Caki2 (cell line): ENCODE measurements at regions not wholly inside any gene's neighbourhood (a gene's known extent, or its start where the extent isn't known, plus 50 kb on each side); places are given as distances from the start of the nearest gene placed in this dataset.
"Not testable (repeated sequence)": the region's sequence is repeated elsewhere in the genome, so short reads cannot be mapped to it uniquely, and the experiment has no call there.

Experiments used
- DNase-seq: peaks from one replicate; pipeline ENCODE4 v3.0.0-alpha.2; 2015; ENCODE audit warnings: low read depth
- in situ Hi-C: cut with HindIII; loops from 2 replicates; pipeline ENCODE4 v1.10.0; 2016; ENCODE audit warnings: low sequenced_read_pairs, low pct_unique_long_range_greater_than_20kb, mixed read lengths

GRCh38 chr11:36748836-36749235, 150.8 kb upstream of the RAG2 start:
- in situ Hi-C loops: no loop called here
- no peak for DNase-seq

- DNase-seq: peak; percentile 79
- in situ Hi-C loops: no loop called here
Measured at GRCh38 chr11:36746886-36747710, 149.1 kb upstream of the RAG2 start.

- in situ Hi-C loops: no loop called here
- peak; percentile 13 for DNase-seq
Measured at GRCh38 chr11:36744375-36745168, 146.5 kb upstream of the RAG2 start.

GRCh38 chr11:36743039-36743438, 145.0 kb upstream of the RAG2 start:
- DNase-seq: no peak
- in situ Hi-C loops: no loop called here

GRCh38 chr11:36741515-36741914, 143.5 kb upstream of the RAG2 start:
- DNase-seq: no peak
- in situ Hi-C loops: no loop called here

- in situ Hi-C loops: no loop called here
- DNase-seq: no peak
Measured at GRCh38 chr11:36738292-36738861, 140.3 kb upstream of the RAG2 start.

- in situ Hi-C loops: no loop called here
Measured at GRCh38 chr11:36736103-36736502, 138.1 kb upstream of the RAG2 start.

GRCh38 chr11:36733721-36734120, 135.7 kb upstream of the RAG2 start:
- DNase-seq, in situ Hi-C loops: not testable (repeated sequence)

More at GRCh38 chr11:36736103-36736502, 138.1 kb upstream of the RAG2 start:
- no peak for DNase-seq

GRCh38 chr11:36730761-36731160, 132.7 kb upstream of the RAG2 start:
- in situ Hi-C loops: no loop called here
- no peak for DNase-seq

- no peak for DNase-seq
Measured at GRCh38 chr11:36729825-36730224, 131.8 kb upstream of the RAG2 start.

GRCh38 chr11:36726420-36726819, 128.4 kb upstream of the RAG2 start:
- in situ Hi-C loops: no loop called here
- DNase-seq: no peak

More at GRCh38 chr11:36729825-36730224, 131.8 kb upstream of the RAG2 start:
- in situ Hi-C loops: no loop called here

- in situ Hi-C loops: no loop called here
- no peak for DNase-seq
Measured at GRCh38 chr11:36724742-36725385, 126.8 kb upstream of the RAG2 start.

GRCh38 chr11:36722421-36722820, 124.4 kb upstream of the RAG2 start:
- DNase-seq: no peak
- in situ Hi-C loops: no loop called here

- in situ Hi-C loops: no loop called here
- no peak for DNase-seq
Measured at GRCh38 chr11:36719358-36720107, 121.5 kb upstream of the RAG2 start.

GRCh38 chr11:36718451-36718850, 120.4 kb upstream of the RAG2 start:
- in situ Hi-C loops: no loop called here
- DNase-seq: no peak

GRCh38 chr11:36713715-36714114, 115.7 kb upstream of the RAG2 start:
- in situ Hi-C loops: no loop called here
- no peak for DNase-seq

GRCh38 chr11:36711104-36711825, 113.2 kb upstream of the RAG2 start:
- in situ Hi-C loops: no loop called here
- DNase-seq: no peak
